Stimulated activated CD8-positive, alpha-beta memory T cell treated with anti-CD3 and anti-CD28 coated beads, Interleukin-15, amount 100 ng/mL, for 4 hours (primary cell): ENCODE measurements at regions not wholly inside any gene's neighbourhood (a gene's known extent, or its start where the extent isn't known, plus 50 kb on each side); places are given as distances from the start of the nearest gene placed in this dataset.
"Not testable (repeated sequence)": the region's sequence is repeated elsewhere in the genome, so short reads cannot be mapped to it uniquely, and the experiment has no call there.

Experiments
- DNase-seq, 2 donors: peaks; one replicate each; pipeline ENCODE4 v3.0.0-alpha.2; 2020; ENCODE audit warnings: low read depth in 2 of 2

GRCh38 chr15:59896663-59897074 lies 107.4 kb upstream of the FOXB1 start:
- DNase-seq = no peak

GRCh38 chr15:59894835-59895234 lies 109.3 kb upstream of the FOXB1 start:
- no peak for DNase-seq

- DNase-seq = no peak
Measured at GRCh38 chr15:59892985-59893384, 111.1 kb upstream of the FOXB1 start.

GRCh38 chr15:59887870-59888269 lies 116.2 kb upstream of the FOXB1 start:
- DNase-seq = not testable (repeated sequence)

GRCh38 chr15:59887211-59887610 lies 116.9 kb upstream of the FOXB1 start:
- no peak for DNase-seq

GRCh38 chr15:59886441-59886840 lies 117.7 kb upstream of the FOXB1 start:
- no peak for DNase-seq

GRCh38 chr15:59885832-59886231 lies 118.3 kb upstream of the FOXB1 start:
- no peak for DNase-seq

- no peak for DNase-seq
Measured at GRCh38 chr15:59879506-59880265, 124.4 kb upstream of the FOXB1 start.

GRCh38 chr15:59876140-59876539 lies 128.0 kb upstream of the FOXB1 start:
- DNase-seq = no peak

GRCh38 chr15:59873644-59874272 lies 130.4 kb upstream of the FOXB1 start:
- DNase-seq = no peak

GRCh38 chr15:59867086-59867855 lies 136.8 kb upstream of the FOXB1 start:
- DNase-seq = no peak

GRCh38 chr15:59866642-59867041 lies 137.5 kb upstream of the FOXB1 start:
- DNase-seq = no peak

GRCh38 chr15:59862191-59863155 lies 141.6 kb upstream of the FOXB1 start:
- no peak for DNase-seq

- no peak for DNase-seq
Measured at GRCh38 chr15:59847968-59848367, 156.1 kb upstream of the FOXB1 start.

GRCh38 chr15:59845942-59846499 lies 156.9 kb upstream of the BNIP2 start:
- no peak for DNase-seq

GRCh38 chr15:59843609-59844008 lies 154.5 kb upstream of the BNIP2 start:
- DNase-seq = no peak

- DNase-seq = no peak
Measured at GRCh38 chr15:59841036-59841435, 151.9 kb upstream of the BNIP2 start.

GRCh38 chr15:59839906-59840305 lies 150.8 kb upstream of the BNIP2 start:
- no peak for DNase-seq

- no peak for DNase-seq
Measured at GRCh38 chr15:59838900-59839299, 149.8 kb upstream of the BNIP2 start.

- DNase-seq = no peak
Measured at GRCh38 chr15:59835776-59836175, 146.7 kb upstream of the BNIP2 start.

GRCh38 chr15:59834528-59834927 lies 145.4 kb upstream of the BNIP2 start:
- DNase-seq = no peak
